ENCODE measurements at regions not wholly inside any gene's neighbourhood (a gene's known extent, or its start where the extent isn't known, plus 50 kb on each side); places are given as distances from the start of the nearest gene placed in this dataset.

DNA sequence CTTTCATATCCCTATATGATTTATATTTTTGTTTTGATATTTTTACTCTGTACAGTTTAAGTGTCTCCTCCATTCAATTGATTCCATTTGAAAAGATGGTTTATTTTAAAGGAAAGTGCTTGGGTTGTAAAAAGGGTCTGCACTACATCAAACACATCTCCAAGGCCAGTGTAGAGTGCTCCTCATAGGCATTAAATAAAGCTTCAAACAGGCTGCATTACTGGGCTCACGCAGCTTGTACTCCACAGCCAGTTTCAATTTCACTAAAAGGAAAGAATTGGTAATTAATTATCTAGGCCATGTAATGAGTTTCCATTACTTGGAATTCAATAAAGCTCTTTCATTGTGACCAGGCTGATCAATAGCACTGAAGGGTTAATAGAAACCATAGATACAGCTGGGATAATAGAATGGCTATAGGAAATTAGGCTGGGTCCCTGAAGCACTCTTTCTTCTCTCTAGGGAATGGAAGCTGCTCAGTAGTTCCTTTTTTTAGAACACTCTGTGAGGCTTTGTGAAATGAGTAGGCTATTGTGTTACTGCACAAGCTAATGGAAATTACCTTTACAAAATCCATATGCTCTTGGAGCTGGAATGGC is 442.2 kb downstream of the RNF144B start:
- TF ChIP-seq, protein P1, sequence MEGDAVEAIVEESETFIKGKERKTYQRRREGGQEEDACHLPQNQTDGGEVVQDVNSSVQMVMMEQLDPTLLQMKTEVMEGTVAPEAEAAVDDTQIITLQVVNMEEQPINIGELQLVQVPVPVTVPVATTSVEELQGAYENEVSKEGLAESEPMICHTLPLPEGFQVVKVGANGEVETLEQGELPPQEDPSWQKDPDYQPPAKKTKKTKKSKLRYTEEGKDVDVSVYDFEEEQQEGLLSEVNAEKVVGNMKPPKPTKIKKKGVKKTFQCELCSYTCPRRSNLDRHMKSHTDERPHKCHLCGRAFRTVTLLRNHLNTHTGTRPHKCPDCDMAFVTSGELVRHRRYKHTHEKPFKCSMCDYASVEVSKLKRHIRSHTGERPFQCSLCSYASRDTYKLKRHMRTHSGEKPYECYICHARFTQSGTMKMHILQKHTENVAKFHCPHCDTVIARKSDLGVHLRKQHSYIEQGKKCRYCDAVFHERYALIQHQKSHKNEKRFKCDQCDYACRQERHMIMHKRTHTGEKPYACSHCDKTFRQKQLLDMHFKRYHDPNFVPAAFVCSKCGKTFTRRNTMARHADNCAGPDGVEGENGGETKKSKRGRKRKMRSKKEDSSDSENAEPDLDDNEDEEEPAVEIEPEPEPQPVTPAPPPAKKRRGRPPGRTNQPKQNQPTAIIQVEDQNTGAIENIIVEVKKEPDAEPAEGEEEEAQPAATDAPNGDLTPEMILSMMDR (IDR thresholded peaks at IDR 0.05): no peak

DNA sequence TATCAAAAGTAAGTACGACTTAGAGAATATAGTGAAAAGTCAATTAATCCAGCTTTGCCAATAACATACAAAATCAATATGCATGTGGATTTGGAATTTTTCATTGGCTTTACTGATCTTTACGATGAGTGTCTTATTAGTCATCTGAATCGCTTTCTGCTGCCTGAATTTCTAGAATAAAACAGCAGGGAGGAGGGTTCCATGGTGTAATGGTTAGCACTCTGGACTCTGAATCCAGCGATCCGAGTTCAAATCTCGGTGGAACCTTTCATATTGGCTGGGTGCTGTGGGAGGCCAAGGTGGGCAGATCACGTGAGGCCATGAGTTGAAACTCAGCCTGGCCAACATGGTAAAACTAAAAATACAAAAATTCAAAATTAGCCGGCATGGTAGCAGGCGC is 448.8 kb downstream of the RNF144B start:
- TF ChIP-seq, protein P1 (IDR thresholded peaks at IDR 0.05): no peak

DNA sequence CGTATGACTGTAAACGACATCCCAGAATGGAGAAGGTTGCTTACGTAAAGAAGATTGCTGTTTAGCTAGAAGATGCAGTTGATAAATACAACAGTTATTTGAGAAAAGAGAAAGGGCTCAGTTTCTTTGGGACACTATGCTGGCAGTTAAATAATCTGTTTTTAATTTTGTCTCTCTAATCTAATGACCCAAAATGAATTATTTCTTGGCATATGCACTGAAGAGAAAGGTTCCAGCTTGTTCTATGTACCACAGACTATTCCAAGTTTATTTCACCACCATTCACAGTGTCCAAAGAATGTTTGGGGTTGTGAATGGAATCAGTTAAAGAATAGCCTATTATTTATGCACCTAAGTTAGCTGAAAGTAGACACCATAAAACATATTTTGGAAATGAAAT is 449.9 kb downstream of the RNF144B start:
- TF ChIP-seq, protein P1 (IDR thresholded peaks at IDR 0.05): no peak

DNA sequence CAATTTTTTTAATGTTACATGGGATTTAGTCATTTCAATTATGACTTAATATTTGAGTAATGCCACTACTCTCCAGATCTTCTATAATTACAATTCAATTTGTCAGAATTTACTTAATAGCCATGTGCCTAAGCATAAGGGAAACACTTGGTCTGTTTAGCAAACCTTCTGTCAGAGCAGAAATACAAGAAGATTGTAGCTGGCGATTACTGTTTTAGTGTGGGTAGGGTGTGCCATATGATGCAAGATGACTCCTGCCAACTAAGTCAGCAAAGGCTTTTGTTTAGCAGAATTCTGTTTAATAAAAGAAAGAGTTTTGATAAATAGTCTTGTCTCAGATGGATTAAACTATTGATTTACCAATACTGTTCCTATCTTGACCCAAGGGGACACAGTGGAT is 455.4 kb downstream of the RNF144B start:
- TF ChIP-seq, protein P1 (IDR thresholded peaks at IDR 0.05): no peak

DNA sequence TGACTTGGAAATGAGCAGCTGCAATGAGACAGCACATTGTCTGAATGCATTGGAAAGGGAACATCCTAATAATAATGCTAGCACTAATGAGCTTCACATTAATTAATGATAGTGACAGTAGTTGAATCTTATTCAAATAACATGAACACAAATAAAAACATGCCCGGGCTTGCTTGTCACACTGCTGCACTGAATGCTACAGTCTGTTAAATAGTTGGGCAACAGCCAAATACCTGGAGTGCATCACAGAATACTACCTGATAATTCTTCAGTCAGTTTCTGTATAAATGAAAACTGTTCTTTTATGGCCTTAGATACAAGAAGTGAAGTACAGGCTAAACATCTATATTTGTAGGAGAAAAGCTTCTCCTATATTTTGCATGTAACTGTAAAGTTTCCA is 458.7 kb downstream of the RNF144B start:
- TF ChIP-seq, protein P1 (IDR thresholded peaks at IDR 0.05): no peak

DNA sequence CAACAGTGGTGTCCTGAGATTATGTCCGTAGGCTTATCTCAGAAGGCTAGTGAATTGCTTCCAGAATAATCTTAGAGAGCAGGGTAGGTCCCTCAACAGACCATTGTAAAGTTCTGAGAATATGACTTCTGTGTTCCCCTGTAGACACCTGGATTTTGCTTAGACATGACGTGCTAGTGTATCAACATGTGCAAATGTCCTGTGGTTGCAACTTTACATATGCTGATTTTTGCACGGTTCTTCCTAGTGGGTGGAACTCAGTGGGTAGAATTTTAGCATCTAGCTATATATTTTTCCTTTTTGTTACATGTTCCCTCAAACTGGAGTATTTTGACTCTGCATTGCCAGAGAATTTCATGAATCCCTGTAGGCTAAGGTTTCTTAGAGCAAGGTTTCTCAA is 459.2 kb downstream of the RNF144B start:
- TF ChIP-seq, protein P1 (IDR thresholded peaks at IDR 0.05): no peak

DNA sequence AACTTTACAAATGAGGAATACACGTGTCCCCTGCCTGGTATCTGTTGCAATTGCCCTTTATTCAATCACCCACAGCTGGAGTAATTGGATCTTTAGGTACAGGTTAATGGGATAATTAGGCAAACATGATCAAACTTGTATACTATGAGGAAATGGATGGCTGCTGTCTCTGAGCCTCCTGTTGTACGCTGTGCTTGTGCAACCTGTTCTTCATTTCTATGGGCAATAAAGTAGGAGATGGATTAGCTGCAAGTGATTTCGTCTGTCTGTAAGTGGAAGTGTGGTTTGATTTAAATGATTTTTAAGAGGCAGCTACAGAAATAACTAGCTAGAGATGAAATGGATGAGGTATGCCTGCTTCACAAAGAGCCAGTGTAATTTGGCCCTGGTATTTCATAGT is 474.1 kb downstream of the RNF144B start:
- TF ChIP-seq, protein P1 (IDR thresholded peaks at IDR 0.05): no peak

DNA sequence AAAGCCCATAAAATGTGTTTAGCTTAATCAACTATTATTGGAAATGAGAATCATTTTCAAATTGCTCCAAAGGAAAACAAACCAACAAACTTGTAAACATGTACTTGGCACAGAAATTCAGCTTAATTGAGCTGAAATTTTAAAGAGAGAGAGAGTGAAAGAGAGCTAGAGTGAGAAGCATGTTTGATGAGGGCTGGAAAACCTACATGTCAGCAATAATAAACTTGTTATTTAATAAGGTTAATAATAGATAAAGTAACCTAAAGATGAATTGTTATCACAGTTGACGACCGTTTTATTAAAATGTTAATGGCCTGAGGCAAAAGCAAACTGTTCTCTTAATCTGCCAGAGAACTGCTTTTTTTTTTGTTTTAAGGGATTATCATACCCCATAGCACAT is 496.1 kb downstream of the RNF144B start:
- TF ChIP-seq, protein P1 (IDR thresholded peaks at IDR 0.05): no peak
